HK-2 (cell line): ENCODE measurements at regions not wholly inside any gene's neighbourhood (a gene's known extent, or its start where the extent isn't known, plus 50 kb on each side); places are given as distances from the start of the nearest gene placed in this dataset.

Experiments used
- DNase-seq: peaks from one replicate; pipeline ENCODE4 v3.0.0-alpha.2; 2018; ENCODE audit not compliant: unreplicated experiment

- DNase-seq = no peak
Measured at GRCh38 chr3:176932433-176932832, 264.8 kb downstream of the TBL1XR1 start.

- no peak for DNase-seq
Measured at GRCh38 chr3:176931991-176932390, 265.3 kb downstream of the TBL1XR1 start.

- DNase-seq = no peak
Measured at GRCh38 chr3:176930942-176931341, 266.3 kb downstream of the TBL1XR1 start.

GRCh38 chr3:176928582-176928931 lies 268.7 kb downstream of the TBL1XR1 start:
- DNase-seq = no peak

- no peak for DNase-seq
Measured at GRCh38 chr3:176927706-176928581, 269.3 kb downstream of the TBL1XR1 start.

- DNase-seq = no peak
Measured at GRCh38 chr3:176927280-176927679, 270.0 kb downstream of the TBL1XR1 start.

GRCh38 chr3:176926688-176927087 lies 270.6 kb downstream of the TBL1XR1 start:
- no peak for DNase-seq

- no peak for DNase-seq
Measured at GRCh38 chr3:176926034-176926433, 271.2 kb downstream of the TBL1XR1 start.

GRCh38 chr3:176920766-176921160 lies 276.5 kb downstream of the TBL1XR1 start:
- DNase-seq = no peak

- no peak for DNase-seq
Measured at GRCh38 chr3:176919836-176920765, 277.2 kb downstream of the TBL1XR1 start.

- DNase-seq = no peak
Measured at GRCh38 chr3:176916777-176917176, 280.5 kb downstream of the TBL1XR1 start.

- no peak for DNase-seq
Measured at GRCh38 chr3:176914764-176915163, 282.5 kb downstream of the TBL1XR1 start.

GRCh38 chr3:176911579-176911978 lies 285.7 kb downstream of the TBL1XR1 start:
- no peak for DNase-seq

- DNase-seq = no peak
Measured at GRCh38 chr3:176909044-176909443, 288.2 kb downstream of the TBL1XR1 start.

GRCh38 chr3:176906046-176906905 lies 291.0 kb downstream of the TBL1XR1 start:
- no peak for DNase-seq

GRCh38 chr3:176905331-176905730 lies 292.0 kb downstream of the TBL1XR1 start:
- DNase-seq = no peak

- no peak for DNase-seq
Measured at GRCh38 chr3:176904506-176904905, 292.8 kb downstream of the TBL1XR1 start.

- no peak for DNase-seq
Measured at GRCh38 chr3:176896640-176897039, 300.6 kb downstream of the TBL1XR1 start.

GRCh38 chr3:176896165-176896564 lies 301.1 kb downstream of the TBL1XR1 start:
- no peak for DNase-seq

- DNase-seq = no peak
Measured at GRCh38 chr3:176879710-176880109, 317.6 kb downstream of the TBL1XR1 start.

- DNase-seq = no peak
Measured at GRCh38 chr3:176873261-176873660, 324.0 kb downstream of the TBL1XR1 start.

GRCh38 chr3:176872771-176873209 lies 324.5 kb downstream of the TBL1XR1 start:
- DNase-seq = peak; percentile 49
